Kidney epithelial cell (primary cell): ENCODE measurements at regions not wholly inside any gene's neighbourhood (a gene's known extent, or its start where the extent isn't known, plus 50 kb on each side); places are given as distances from the start of the nearest gene placed in this dataset.

Source experiments
- DNase-seq: peaks from one replicate; pipeline ENCODE4 v3.0.0-alpha.2; 2010; ENCODE audit warnings: low read depth
- H3K27me3 ChIP-seq: 2 replicates; pipeline ENCODE4 v1.6.0; 2011; ENCODE audit warnings: low read length; ENCODE audit not compliant: control insufficient read depth, insufficient read depth
- H3K36me3 ChIP-seq: 2 replicates; pipeline ENCODE4 v1.5.1; 2011; ENCODE audit warnings: low read length; ENCODE audit not compliant: control insufficient read depth, insufficient read depth
- H3K4me3 ChIP-seq: 2 replicates; pipeline ENCODE4 v1.5.1; 2011; ENCODE audit warnings: low read depth, mild to moderate bottlenecking, control low read depth, low read length
- TF ChIP-seq, protein P1 (sequence below): IDR thresholded peaks from 2 replicates; pipeline ENCODE4 v1.5.1; 2011; ENCODE audit warnings: mild to moderate bottlenecking, moderate library complexity, low read length, control low read depth, inconsistent platforms; ENCODE audit not compliant: insufficient read depth, poor library complexity, severe bottlenecking

DNA sequence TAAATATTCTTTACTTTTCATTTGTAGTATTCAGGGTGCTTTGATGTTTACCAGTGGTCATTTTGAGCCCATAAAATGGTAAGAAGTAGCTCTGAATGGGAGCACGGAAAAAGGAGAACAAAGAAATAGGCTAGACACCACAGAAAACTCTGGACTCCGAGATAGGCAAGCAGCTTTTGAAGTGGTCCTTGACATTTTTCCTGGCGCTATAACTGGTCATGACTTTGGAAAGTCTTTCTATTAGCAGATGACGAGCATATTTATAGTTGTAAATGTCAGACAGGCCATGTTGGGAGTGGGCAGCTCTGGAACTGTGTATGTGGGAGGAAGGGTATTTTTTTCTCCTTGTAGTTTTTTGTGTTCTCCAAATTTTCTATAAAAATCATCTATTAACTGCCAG lies 126.1 kb upstream of the POC5 start:
- no peak overlapping the region for H3K4me3 ChIP-seq
- DNase-seq = no peak
- TF ChIP-seq, protein P1, sequence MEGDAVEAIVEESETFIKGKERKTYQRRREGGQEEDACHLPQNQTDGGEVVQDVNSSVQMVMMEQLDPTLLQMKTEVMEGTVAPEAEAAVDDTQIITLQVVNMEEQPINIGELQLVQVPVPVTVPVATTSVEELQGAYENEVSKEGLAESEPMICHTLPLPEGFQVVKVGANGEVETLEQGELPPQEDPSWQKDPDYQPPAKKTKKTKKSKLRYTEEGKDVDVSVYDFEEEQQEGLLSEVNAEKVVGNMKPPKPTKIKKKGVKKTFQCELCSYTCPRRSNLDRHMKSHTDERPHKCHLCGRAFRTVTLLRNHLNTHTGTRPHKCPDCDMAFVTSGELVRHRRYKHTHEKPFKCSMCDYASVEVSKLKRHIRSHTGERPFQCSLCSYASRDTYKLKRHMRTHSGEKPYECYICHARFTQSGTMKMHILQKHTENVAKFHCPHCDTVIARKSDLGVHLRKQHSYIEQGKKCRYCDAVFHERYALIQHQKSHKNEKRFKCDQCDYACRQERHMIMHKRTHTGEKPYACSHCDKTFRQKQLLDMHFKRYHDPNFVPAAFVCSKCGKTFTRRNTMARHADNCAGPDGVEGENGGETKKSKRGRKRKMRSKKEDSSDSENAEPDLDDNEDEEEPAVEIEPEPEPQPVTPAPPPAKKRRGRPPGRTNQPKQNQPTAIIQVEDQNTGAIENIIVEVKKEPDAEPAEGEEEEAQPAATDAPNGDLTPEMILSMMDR = no peak
- H3K36me3 ChIP-seq = no peaks in the 10 kb centered on the region
- no peaks in the 10 kb centered on the region for H3K27me3 ChIP-seq

- TF ChIP-seq, protein P1 = no peak
- Histone ChIP-seq H3K27me3 (no peaks in the 10 kb centered on the region), H3K36me3 (no peaks in the 10 kb centered on the region), H3K4me3 (no peak overlapping the region)
- DNase-seq = no peak
Observed at GRCh38 chr5:75839547-75839946, 122.3 kb upstream of the POC5 start.

DNA sequence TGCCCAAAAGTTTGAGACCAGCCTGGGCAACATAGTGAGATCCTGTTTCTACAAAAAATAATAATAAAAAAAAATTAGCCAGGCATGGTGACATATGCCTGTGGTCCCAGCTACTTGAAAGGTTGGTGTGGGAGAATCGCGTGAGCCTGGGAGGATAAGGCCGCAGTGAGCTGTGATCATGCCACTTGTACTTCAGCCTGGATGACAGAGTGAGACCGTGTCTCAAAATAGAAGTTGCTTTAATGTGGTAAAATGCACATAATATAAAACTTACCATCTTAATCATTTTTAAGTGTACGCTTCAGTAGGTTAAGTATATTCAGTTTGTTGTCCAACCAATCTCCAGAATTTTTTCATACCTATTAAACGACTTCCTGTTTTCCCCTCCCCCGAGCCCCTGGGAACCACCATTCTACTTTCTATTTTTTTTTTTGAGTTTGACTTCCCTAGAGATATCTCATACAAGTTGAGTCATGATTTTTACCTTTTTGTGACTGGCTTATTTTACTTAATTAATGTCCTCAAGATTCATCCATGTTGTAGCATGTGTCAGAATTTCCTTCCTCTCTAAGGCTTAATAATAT lies 120.1 kb upstream of the POC5 start:
- no peaks in the 10 kb centered on the region for H3K36me3 ChIP-seq
- DNase-seq = no peak
- TF ChIP-seq, protein P1 = no peak
- H3K4me3 ChIP-seq = no peak overlapping the region
- H3K27me3 ChIP-seq = no peaks in the 10 kb centered on the region

GRCh38 chr5:75831561-75831960 lies 114.3 kb upstream of the POC5 start:
- TF ChIP-seq, protein P1 = no peak
- no peaks in the 10 kb centered on the region for H3K27me3 ChIP-seq
- no peaks in the 10 kb centered on the region for H3K36me3 ChIP-seq
- H3K4me3 ChIP-seq = no peak overlapping the region
- no peak for DNase-seq

DNA sequence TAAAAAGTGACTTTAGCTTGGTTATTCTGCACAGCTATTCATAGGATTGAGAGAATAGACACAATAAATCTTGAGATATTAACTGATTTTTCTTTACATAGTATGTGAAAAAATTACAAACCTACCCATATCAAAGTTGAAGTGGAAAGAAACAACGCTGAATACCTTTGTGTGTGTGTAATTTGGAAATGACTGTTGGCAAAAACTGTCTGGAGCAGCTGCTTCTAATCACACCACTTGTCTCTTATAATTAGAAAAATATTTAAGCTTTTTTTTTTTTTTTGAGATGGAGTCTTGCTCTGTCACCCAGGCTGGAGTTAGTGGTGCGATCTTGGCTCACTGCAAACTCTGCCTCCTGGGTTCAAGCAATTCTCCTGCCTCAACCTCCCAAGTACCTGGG lies 110.8 kb upstream of the POC5 start:
- TF ChIP-seq, protein P1 = no peak
- no peaks in the 10 kb centered on the region for H3K36me3 ChIP-seq
- no peak overlapping the region for H3K4me3 ChIP-seq
- no peak for DNase-seq
- H3K27me3 ChIP-seq = no peaks in the 10 kb centered on the region

DNA sequence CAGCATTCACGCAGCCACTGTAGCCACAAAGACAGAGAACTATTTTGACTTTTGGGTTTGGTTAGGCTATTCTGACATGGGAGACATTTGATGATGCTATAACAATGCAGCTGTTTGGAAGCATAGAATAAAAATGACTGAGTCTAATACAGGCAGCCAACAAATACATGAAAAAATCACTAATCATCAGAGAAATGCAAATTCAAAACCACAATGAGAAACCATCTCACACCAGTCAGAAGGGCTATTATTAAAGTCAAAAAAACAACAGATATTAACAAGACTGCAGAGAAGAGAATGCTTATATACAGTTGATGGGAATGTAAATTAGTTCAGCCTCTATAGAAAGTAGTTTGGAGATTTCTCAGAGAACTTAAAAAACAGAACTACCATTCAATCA lies 107.1 kb upstream of the POC5 start:
- DNase-seq = no peak
- Histone ChIP-seq H3K27me3 (no peaks in the 10 kb centered on the region), H3K36me3 (no peaks in the 10 kb centered on the region), H3K4me3 (no peak overlapping the region)
- TF ChIP-seq, protein P1 = no peak
